NCI-H1417 treated with DMSO at 0.1 percent for 48 hours (cell line): ENCODE measurements at regions not wholly inside any gene's neighbourhood (a gene's known extent, or its start where the extent isn't known, plus 50 kb on each side); places are given as distances from the start of the nearest gene placed in this dataset.
A peak's percentile ranks its signal among the peaks of the same experiment; 100 is the strongest.
"Not testable (repeated sequence)": the region's sequence is repeated elsewhere in the genome, so short reads cannot be mapped to it uniquely, and the experiment has no call there.

Experiments
- DNase-seq: peaks from one replicate; lab custom pipeline; 2025; lab: John Stamatoyannopoulos, UW

GRCh38 chr14:44613061-44613712 lies 106.1 kb upstream of the FSCB start:
- DNase-seq = no peak

GRCh38 chr14:44612002-44612401 lies 104.9 kb upstream of the FSCB start:
- no peak for DNase-seq

DNA sequence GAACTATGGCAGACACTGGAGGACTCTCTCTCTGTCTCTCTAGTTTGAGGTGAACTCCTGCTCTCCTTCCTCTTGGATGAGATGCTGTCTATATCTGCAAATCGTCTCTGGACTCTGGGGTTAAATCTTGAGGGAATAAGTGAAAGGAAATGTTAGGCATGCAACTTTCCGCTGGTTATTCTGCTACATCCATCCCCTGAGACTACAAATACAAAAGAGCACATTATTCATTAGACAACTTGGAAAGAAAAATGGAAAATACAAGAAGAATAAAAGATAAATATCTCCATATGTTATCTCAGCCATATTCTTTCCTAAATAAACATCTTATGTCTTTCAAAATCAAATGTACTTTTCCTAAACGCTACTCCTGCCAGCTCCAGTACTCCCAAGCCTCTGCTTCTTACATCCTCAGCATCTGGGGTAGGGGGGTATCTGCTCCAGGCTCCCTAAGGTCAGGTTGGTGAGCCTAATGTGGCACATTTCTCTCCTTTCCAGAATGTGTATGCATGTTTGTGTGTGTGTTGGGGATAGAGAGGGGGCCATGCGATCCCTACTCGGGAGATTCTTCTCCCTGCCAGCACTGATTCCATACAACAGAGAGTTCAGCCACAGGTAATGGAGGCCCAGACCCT lies 102.9 kb upstream of the FSCB start:
- no peak for DNase-seq

GRCh38 chr14:44609201-44609600 lies 102.1 kb upstream of the FSCB start:
- DNase-seq = no peak

DNA sequence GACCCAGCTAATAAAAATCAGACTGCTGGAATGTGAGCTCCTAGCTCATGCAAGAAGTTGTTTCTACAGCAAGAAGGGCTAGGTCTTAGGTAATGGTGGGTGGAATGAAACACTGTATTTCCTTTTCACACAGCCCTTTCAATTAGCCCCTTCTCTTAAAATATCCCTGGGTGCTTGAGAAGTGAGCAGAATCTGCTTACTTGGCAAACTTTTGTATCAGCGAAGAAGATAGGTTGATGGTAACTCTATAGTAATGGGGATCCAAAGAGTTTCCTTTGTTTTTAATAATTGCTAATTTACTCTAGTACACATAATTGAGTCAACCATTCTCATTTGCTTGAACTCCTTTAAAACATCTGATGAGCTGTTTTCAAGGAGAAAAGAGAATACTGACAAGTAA lies 100.6 kb upstream of the FSCB start:
- DNase-seq = no peak

- no peak for DNase-seq
Observed at GRCh38 chr14:44606576-44606975, 99.5 kb upstream of the FSCB start.

DNA sequence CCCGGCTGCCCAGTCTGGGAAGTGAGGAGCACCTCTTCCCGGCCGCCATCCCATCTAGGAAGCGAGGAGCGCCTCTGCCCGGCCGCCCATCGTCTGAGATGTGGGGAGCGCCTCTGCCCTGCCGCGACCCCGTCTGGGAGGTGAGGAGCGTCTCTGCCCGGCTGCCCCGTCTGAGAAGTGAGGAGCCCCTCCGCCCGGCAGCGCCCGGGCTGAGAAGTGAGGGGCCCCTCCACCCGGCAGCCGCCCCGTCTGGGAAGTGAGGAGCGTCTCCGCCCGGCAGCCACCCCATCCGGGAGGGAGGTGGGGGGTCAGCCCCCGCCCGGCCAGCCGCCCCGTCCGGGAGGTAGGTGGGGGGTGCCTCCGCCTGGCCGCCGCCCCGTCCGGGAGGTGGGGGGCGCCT lies 94.2 kb upstream of the FSCB start:
- not testable (repeated sequence) for DNase-seq

GRCh38 chr14:44589180-44589579 lies 82.1 kb upstream of the FSCB start:
- DNase-seq = no peak

DNA sequence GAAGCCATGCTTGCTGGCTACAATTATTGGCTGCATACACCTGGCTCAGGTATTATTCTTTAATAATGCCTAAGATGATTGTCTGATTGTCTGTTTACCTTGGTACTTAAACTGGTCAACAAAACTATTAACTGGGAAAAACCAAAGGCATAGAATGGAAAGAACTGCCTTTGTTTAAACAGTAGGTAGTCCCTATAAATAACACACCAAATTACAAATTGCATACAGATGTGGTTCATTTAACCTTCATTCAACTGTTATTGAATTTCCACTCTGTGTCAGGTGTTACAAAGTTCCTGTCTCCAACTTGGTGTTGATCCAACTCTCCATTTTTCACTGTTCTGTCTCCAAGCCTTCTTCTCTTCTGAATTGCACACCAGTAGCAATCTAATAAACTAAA lies 79.8 kb upstream of the FSCB start:
- peak; percentile 87 for DNase-seq

DNA sequence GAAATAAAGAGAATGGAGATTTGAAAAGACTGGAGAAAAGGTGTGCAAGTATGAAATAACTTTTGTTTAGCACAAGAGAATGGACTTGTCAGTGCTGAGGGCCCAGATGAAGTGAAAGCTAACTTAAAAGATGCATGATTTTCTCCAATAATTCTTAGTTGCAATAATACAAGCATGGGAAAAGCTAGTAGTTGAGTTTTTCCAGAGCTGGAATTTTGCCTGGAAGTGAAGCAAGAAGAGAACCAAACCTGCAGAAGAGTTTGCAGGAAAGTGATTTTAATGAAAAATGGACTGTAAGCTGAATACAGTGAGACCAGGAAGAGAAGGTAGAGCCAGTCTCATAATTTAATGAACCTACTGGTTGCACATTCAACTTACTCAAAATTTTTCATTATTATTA lies 69.3 kb upstream of the FSCB start:
- DNase-seq = no peak

GRCh38 chr14:44567997-44568396 lies 60.9 kb upstream of the FSCB start:
- DNase-seq = no peak

- DNase-seq = no peak
Observed at GRCh38 chr14:44565968-44566367, 58.9 kb upstream of the FSCB start.

DNA sequence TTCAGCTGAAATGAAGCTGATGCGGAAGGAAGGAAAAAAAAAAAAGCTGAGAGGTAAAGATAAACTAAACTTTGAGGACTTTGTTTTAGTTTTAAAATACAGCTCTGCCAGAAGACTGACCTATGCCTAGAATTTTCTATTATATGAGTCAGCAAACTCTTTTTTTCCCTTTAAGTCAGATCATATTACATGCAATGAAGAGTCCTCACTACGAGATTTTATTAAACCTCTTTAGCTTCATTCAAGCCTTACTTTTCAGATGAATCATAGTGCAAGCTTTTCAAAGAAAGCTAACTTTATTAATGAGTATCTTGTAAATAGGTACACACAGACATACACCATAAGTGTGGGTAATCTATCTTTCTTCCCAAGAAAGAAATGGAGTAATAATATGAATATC lies 57.8 kb upstream of the FSCB start:
- DNase-seq = no peak
